Neuronal stem cell (in vitro differentiated cells): ENCODE measurements at regions not wholly inside any gene's neighbourhood (a gene's known extent, or its start where the extent isn't known, plus 50 kb on each side); places are given as distances from the start of the nearest gene placed in this dataset.

ENCODE experiments used
- DNase-seq: peaks from one replicate; pipeline ENCODE4 v3.0.0-alpha.2; 2013; ENCODE audit warnings: low spot score
- H2AFZ ChIP-seq: one replicate; pipeline ENCODE4 v1.6.1; 2013; ENCODE audit warnings: mild to moderate bottlenecking, low read length, inconsistent platforms
- H2AK5ac ChIP-seq: 2 replicates; pipeline ENCODE4 v1.6.1; 2013; ENCODE audit warnings: low read depth, mild to moderate bottlenecking, inconsistent platforms, low read length, moderate library complexity, mixed read lengths
- H2BK120ac ChIP-seq: 2 replicates; pipeline ENCODE4 v1.6.1; 2013; ENCODE audit warnings: low read depth, mild to moderate bottlenecking, inconsistent platforms, low read length, moderate library complexity, mixed read lengths
- H2BK12ac ChIP-seq: one replicate; pipeline ENCODE4 v1.6.1; 2013; ENCODE audit warnings: low read length, inconsistent platforms
- H2BK15ac ChIP-seq: 2 replicates; pipeline ENCODE4 v1.6.1; 2013; ENCODE audit warnings: mild to moderate bottlenecking, low read length, inconsistent platforms, mixed read lengths
- H2BK5ac ChIP-seq: one replicate; pipeline ENCODE4 v1.6.1; 2013; ENCODE audit warnings: inconsistent platforms, mild to moderate bottlenecking, low read length, moderate library complexity
- H3K14ac ChIP-seq: one replicate; pipeline ENCODE4 v1.6.1; 2013; ENCODE audit warnings: low read length, inconsistent platforms
- H3K18ac ChIP-seq: 2 replicates; pipeline ENCODE4 v1.6.1; 2013; ENCODE audit warnings: low read length, inconsistent platforms
- H3K23ac ChIP-seq: 2 replicates; pipeline ENCODE4 v1.6.1; 2013; ENCODE audit warnings: low read depth, mild to moderate bottlenecking, mixed read lengths, low read length, inconsistent platforms; ENCODE audit not compliant: poor library complexity
- H3K27ac ChIP-seq: replicated peaks from 3 replicates; pipeline ENCODE4 v1.5.1; 2013; ENCODE audit warnings: low read length, inconsistent platforms
- H3K27me3 ChIP-seq, 3 experiments: 2 replicates each; pipeline ENCODE4 v1.6.1; 2013; ENCODE audit warnings: low read length in 3 of 3, mild to moderate bottlenecking in 2 of 3, inconsistent platforms in 1 of 3, low read depth in 1 of 3, mixed read lengths in 1 of 3, moderate library complexity in 1 of 3; ENCODE audit not compliant: control insufficient read depth in 3 of 3, insufficient read depth in 3 of 3
- H3K36me3 ChIP-seq, 2 donors: replicated peaks in 1 of 2; 2 replicates each; pipeline ENCODE4 v1.6.1; 2013; ENCODE audit warnings: low read length in 2 of 2; ENCODE audit not compliant: control insufficient read depth in 2 of 2, insufficient read depth in 2 of 2
- H3K4ac ChIP-seq: 2 replicates; pipeline ENCODE4 v1.6.1; 2013; ENCODE audit warnings: inconsistent platforms, mild to moderate bottlenecking, low read length, moderate library complexity
- H3K4me1 ChIP-seq, 2 donors: 1 replicate in 1 of 2; 2 replicates in 1 of 2; pipeline ENCODE4 v1.6.1; 2013; ENCODE audit warnings: low read length in 2 of 2, low read depth in 1 of 2; ENCODE audit not compliant: control insufficient read depth in 2 of 2, insufficient read depth in 1 of 2
- H3K4me2 ChIP-seq: one replicate; pipeline ENCODE4 v1.6.1; 2013; ENCODE audit warnings: mild to moderate bottlenecking, low read length, inconsistent platforms; ENCODE audit not compliant: insufficient read depth, poor library complexity, severe bottlenecking
- H3K4me3 ChIP-seq, 2 donors: 2 replicates each; pipeline ENCODE4 v1.5.1; 2013; ENCODE audit warnings: low read length in 2 of 2, mild to moderate bottlenecking in 2 of 2, inconsistent platforms in 1 of 2, moderate library complexity in 1 of 2
- H3K79me1 ChIP-seq: one replicate; pipeline ENCODE4 v1.6.1; 2013; ENCODE audit warnings: low read depth, mild to moderate bottlenecking, inconsistent platforms, low read length, moderate library complexity
- H3K9ac ChIP-seq: one replicate; pipeline ENCODE4 v1.6.1; 2013; ENCODE audit warnings: mild to moderate bottlenecking, low read depth, low read length, inconsistent platforms; ENCODE audit not compliant: poor library complexity
- H3K9me3 ChIP-seq, 2 donors: replicated peaks in 1 of 2; 2 replicates each; pipeline versions ENCODE3 to v1.6.1; 2013; ENCODE audit warnings: low read length in 2 of 2, mild to moderate bottlenecking in 2 of 2, inconsistent platforms in 1 of 2, low read depth in 1 of 2, mixed read lengths in 1 of 2, moderate library complexity in 1 of 2; ENCODE audit not compliant: control insufficient read depth in 2 of 2, insufficient read depth in 1 of 2
- H4K8ac ChIP-seq: one replicate; pipeline ENCODE4 v1.6.1; 2013; ENCODE audit warnings: low read depth, mild to moderate bottlenecking, inconsistent platforms, low read length, moderate library complexity
- H4K91ac ChIP-seq: one replicate; pipeline ENCODE4 v1.6.1; 2013; ENCODE audit warnings: low read length, low read depth, mild to moderate bottlenecking, inconsistent platforms; ENCODE audit not compliant: poor library complexity
- WGBS, 2 donors: extraction: QIAGEN DNeasy Blood & Tissue Kit; methylation state at CpG; one replicate each; pipeline ENCODE4 v1.1.7; 2013; ENCODE audit warnings: missing lambda C conversion rate in 2 of 2, mixed read lengths in 1 of 2; ENCODE audit not compliant: insufficient read length in 2 of 2, insufficient replicate concordance in 1 of 2; ENCODE audit errors: extremely low coverage in 2 of 2; 5-methylcytosine and 5-hydroxymethylcytosine counted together

GRCh38 chr1:213874789-213875188 lies 113.0 kb upstream of the PROX1 start:
- H3K9me3 ChIP-seq = no peaks in the 10 kb centered on the region
- H3K9ac ChIP-seq = no peak overlapping the region
- no peaks in the 10 kb centered on the region for H3K79me1 ChIP-seq
- H3K18ac ChIP-seq = no peak overlapping the region
- no CpG with 5 or more reads among the region's 7 CpGs for WGBS, 2 donors
- H3K4me2 ChIP-seq = no peak overlapping the region
- H2BK120ac ChIP-seq = no peak overlapping the region
- no peak overlapping the region for H2BK5ac ChIP-seq
- no peak overlapping the region for H3K4me3 ChIP-seq
- no peak overlapping the region for H4K8ac ChIP-seq
- no peak overlapping the region for H2BK12ac ChIP-seq
- DNase-seq = no peak
- H3K14ac ChIP-seq = no peak overlapping the region
- H3K4ac ChIP-seq = no peak overlapping the region
- no peak overlapping the region for H3K27ac ChIP-seq
- H3K36me3 ChIP-seq = no peaks in the 10 kb centered on the region
- H3K4me1 ChIP-seq = no peaks in the 10 kb centered on the region
- no peak overlapping the region for H4K91ac ChIP-seq
- H3K23ac ChIP-seq = no peak overlapping the region
- no peak overlapping the region for H2AK5ac ChIP-seq
- no peaks in the 10 kb centered on the region for H3K27me3 ChIP-seq
- H2AFZ ChIP-seq = no peak overlapping the region
- H2BK15ac ChIP-seq = no peak overlapping the region

DNA sequence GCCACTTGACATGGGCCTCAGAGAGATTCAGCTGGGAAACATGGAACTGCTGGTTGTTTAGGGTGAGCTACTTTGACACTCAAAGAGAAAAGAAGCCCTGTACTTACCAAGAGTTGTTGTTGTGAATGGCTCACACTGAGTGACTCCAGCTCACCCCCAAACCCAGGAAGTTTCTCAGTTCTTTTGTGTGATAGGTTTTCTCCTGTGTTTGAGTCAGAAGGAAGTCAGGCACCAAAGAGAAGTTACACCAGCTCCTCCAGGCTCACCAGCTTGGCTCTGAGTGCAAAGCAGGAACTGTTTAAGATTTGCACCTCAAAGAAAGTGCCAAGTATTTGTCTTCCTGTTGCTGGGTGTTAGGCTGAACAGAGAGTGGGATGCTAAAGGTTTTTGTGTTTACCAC lies 111.2 kb upstream of the PROX1 start:
- Histone ChIP-seq H4K8ac (no peak overlapping the region), H4K91ac (no peak overlapping the region), H2AFZ (no peak overlapping the region), H2AK5ac (no peak overlapping the region), H3K9me3 (no peaks in the 10 kb centered on the region), H3K14ac (no peak overlapping the region), H3K4me2 (no peak overlapping the region), H3K79me1 (no peaks in the 10 kb centered on the region), H2BK15ac (no peak overlapping the region), H3K9ac (no peak overlapping the region), H2BK5ac (no peak overlapping the region), H3K27me3 (no peaks in the 10 kb centered on the region), H3K36me3 (no peaks in the 10 kb centered on the region), H3K27ac (no peak overlapping the region), H3K4me1 (no peaks in the 10 kb centered on the region), H3K18ac (no peak overlapping the region), H3K4ac (no peak overlapping the region), H3K23ac (no peak overlapping the region), H2BK12ac (no peak overlapping the region), H3K4me3 (no peak overlapping the region), H2BK120ac (no peak overlapping the region)
- DNase-seq = no peak

- no peak overlapping the region for H3K4me2 ChIP-seq
- H3K9me3 ChIP-seq = no peaks in the 10 kb centered on the region
- no peaks in the 10 kb centered on the region for H3K4me1 ChIP-seq
- no peak overlapping the region for H2BK120ac ChIP-seq
- no peaks in the 10 kb centered on the region for H3K79me1 ChIP-seq
- H4K91ac ChIP-seq = no peak overlapping the region
- H2BK5ac ChIP-seq = no peak overlapping the region
- H2BK15ac ChIP-seq = no peak overlapping the region
- H4K8ac ChIP-seq = no peak overlapping the region
- no CpG with 5 or more reads among the region's 2 CpGs for WGBS, 2 donors
- no peak overlapping the region for H3K9ac ChIP-seq
- no peak overlapping the region for H3K14ac ChIP-seq
- H2AFZ ChIP-seq = no peak overlapping the region
- no peak overlapping the region for H3K27ac ChIP-seq
- no peak for DNase-seq
- no peaks in the 10 kb centered on the region for H3K27me3 ChIP-seq
- no peak overlapping the region for H3K18ac ChIP-seq
- H3K4ac ChIP-seq = no peak overlapping the region
- no peak overlapping the region for H2AK5ac ChIP-seq
- H3K36me3 ChIP-seq = no peaks in the 10 kb centered on the region
- no peak overlapping the region for H2BK12ac ChIP-seq
- H3K4me3 ChIP-seq = no peak overlapping the region
- H3K23ac ChIP-seq = no peak overlapping the region
These were observed 104.2 kb upstream of the PROX1 start for GRCh38 chr1:213883618-213884017.

DNA sequence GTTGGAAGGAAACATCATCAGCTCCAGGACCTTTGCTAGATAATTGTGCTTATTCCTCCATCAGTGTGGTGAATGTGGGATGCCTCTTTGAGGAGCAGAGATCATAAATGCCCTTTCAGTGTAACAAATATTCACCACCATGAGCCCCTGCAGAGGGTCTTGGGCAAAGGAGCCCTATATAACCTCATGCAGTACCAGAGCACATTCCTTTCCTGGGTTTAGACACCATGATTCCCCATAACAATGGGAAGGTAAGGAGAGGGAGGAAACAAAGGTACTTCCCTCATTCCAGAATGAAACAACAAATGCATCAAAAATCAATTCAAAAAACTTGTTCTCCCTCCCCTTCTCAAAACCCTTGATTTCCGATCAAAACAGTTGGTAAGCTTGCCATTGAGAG lies 103.4 kb upstream of the PROX1 start:
- no peak overlapping the region for H4K91ac ChIP-seq
- H3K9ac ChIP-seq = no peak overlapping the region
- no CpG with 5 or more reads among the region's 1 CpG for WGBS, 2 donors
- no peaks in the 10 kb centered on the region for H3K79me1 ChIP-seq
- no peak overlapping the region for H2BK12ac ChIP-seq
- no peaks in the 10 kb centered on the region for H3K36me3 ChIP-seq
- no peak overlapping the region for H2BK15ac ChIP-seq
- no peak overlapping the region for H3K14ac ChIP-seq
- no peak overlapping the region for H3K27ac ChIP-seq
- H3K4me2 ChIP-seq = no peak overlapping the region
- no peak overlapping the region for H3K23ac ChIP-seq
- no peaks in the 10 kb centered on the region for H3K4me1 ChIP-seq
- no peak overlapping the region for H2AFZ ChIP-seq
- no peak for DNase-seq
- H3K9me3 ChIP-seq = no peaks in the 10 kb centered on the region
- no peak overlapping the region for H4K8ac ChIP-seq
- no peak overlapping the region for H2BK120ac ChIP-seq
- H2AK5ac ChIP-seq = no peak overlapping the region
- no peak overlapping the region for H2BK5ac ChIP-seq
- no peak overlapping the region for H3K4ac ChIP-seq
- H3K4me3 ChIP-seq = no peak overlapping the region
- H3K27me3 ChIP-seq = no peaks in the 10 kb centered on the region
- no peak overlapping the region for H3K18ac ChIP-seq
